CD4-positive, alpha-beta T cell (primary cell): ENCODE measurements at regions not wholly inside any gene's neighbourhood (a gene's known extent, or its start where the extent isn't known, plus 50 kb on each side); places are given as distances from the start of the nearest gene placed in this dataset.

ENCODE experiments used
- ATAC-seq: fragments of 200-7000 bp; cut with Tn5 transposase; one replicate; pipeline ENCODE4 v1.10.0; 2022; ENCODE audit warnings: mild to moderate bottlenecking; ENCODE audit not compliant: poor library complexity
- CTCF ChIA-PET: fragments of 350-600 bp; sonication (Branson Sonifier 250); formaldehyde crosslinking; loops from one replicate; lab custom pipeline; 2021; ENCODE audit warnings: antibody characterized with exemption, inconsistent platforms; lab: Charles Lee
- POLR2A ChIA-PET: fragments of 350-600 bp; sonication (Branson Sonifier 250); formaldehyde crosslinking; loops from one replicate; lab custom pipeline; 2021; ENCODE audit warnings: antibody characterized with exemption, inconsistent platforms; lab: Charles Lee
- DNase-seq, 14 experiments: peaks; one replicate each; pipeline ENCODE4 v3.0.0-alpha.2; 2013 to 2020; ENCODE audit warnings: mixed read lengths in 2 of 14
- H3K27ac ChIP-seq, 2 donors: one replicate each; pipeline versions ENCODE4 v1.5.1 to v1.7.0; 2013; ENCODE audit warnings: low read length in 2 of 2, low read depth in 1 of 2, mild to moderate bottlenecking in 1 of 2
- H3K27me3 ChIP-seq, 2 experiments: 1 replicate in 1 of 2; 2 replicates in 1 of 2; pipeline versions ENCODE4 v1.6.1 to v1.7.0; 2013; ENCODE audit warnings: low read length in 2 of 2, control low read depth in 1 of 2, mild to moderate bottlenecking in 1 of 2, moderate library complexity in 1 of 2; ENCODE audit not compliant: insufficient read depth in 2 of 2, control insufficient read depth in 1 of 2
- H3K36me3 ChIP-seq: one replicate; pipeline ENCODE4 v1.6.1; 2013; ENCODE audit warnings: low read length, control low read depth; ENCODE audit not compliant: insufficient read depth
- H3K4me1 ChIP-seq: one replicate; pipeline ENCODE4 v1.6.1; 2013; ENCODE audit warnings: low read length, control low read depth; ENCODE audit not compliant: insufficient read depth
- H3K4me3 ChIP-seq: one replicate; pipeline ENCODE4 v1.5.1; 2013; ENCODE audit warnings: mild to moderate bottlenecking, low read length, moderate library complexity
- H3K9me3 ChIP-seq, 2 experiments: 1 replicate in 1 of 2; 2 replicates in 1 of 2; pipeline versions ENCODE4 v1.6.1 to v1.7.0; 2013; ENCODE audit warnings: low read length in 2 of 2, mild to moderate bottlenecking in 2 of 2, control low read depth in 1 of 2, moderate library complexity in 1 of 2; ENCODE audit not compliant: control insufficient read depth in 1 of 2, insufficient read depth in 1 of 2
- H3K27ac Mint-ChIP-seq: one replicate; pipeline ENCODE4 v1.8.0; 2020; ENCODE audit warnings: mixed read lengths
- H3K27me3 Mint-ChIP-seq: one replicate; pipeline ENCODE4 v1.8.0; 2021; ENCODE audit warnings: mixed read lengths
- H3K36me3 Mint-ChIP-seq: one replicate; pipeline ENCODE4 v1.8.0; 2021; ENCODE audit warnings: low read depth, mixed read lengths
- H3K4me1 Mint-ChIP-seq: one replicate; pipeline ENCODE4 v1.8.0; 2021; ENCODE audit warnings: low read depth, mixed read lengths
- H3K4me3 Mint-ChIP-seq: one replicate; pipeline ENCODE4 v1.8.0; 2020; ENCODE audit warnings: mild to moderate bottlenecking, mixed read lengths
- H3K9me3 Mint-ChIP-seq: one replicate; pipeline ENCODE4 v1.8.0; 2020; ENCODE audit warnings: mixed read lengths
- CTCF ChIP-seq: fragments of 200-600 bp; IDR thresholded peaks from one replicate; pipeline ENCODE4 v1.8.0; 2022; ENCODE audit warnings: antibody characterized with exemption, mild to moderate bottlenecking
- intact Hi-C, 2 experiments: fragments of 100-400 bp; cut with DNase I in 1 of 2; cut with micrococcal nuclease in 1 of 2; formaldehyde crosslinking; loops; one replicate each; pipeline versions ENCODE4 v1.15.1 to v1.9.0; 2023 to 2025; cut with DNase I, micrococcal nuclease

- H3K9me3 ChIP-seq, result no peaks in the 10 kb centered on the region
- ChIA-PET POLR2A (no interaction called here), CTCF (no interaction called here)
- Mint-ChIP-seq H3K4me1 (no peaks in the 10 kb centered on the region), H3K9me3 (no peaks in the 10 kb centered on the region), H3K36me3 (no peaks in the 10 kb centered on the region), H3K27me3 (peaks cover 4% of the 10 kb centered on the region), H3K4me3 (no peak overlapping the region), H3K27ac (no peak overlapping the region)
- no peak overlapping the region for H3K4me3 ChIP-seq
- no peak for DNase-seq
- H3K27ac ChIP-seq, result no peak overlapping the region
- ATAC-seq, result no peak
- no peaks in the 10 kb centered on the region for H3K36me3 ChIP-seq
- H3K4me1 ChIP-seq, result no peaks in the 10 kb centered on the region
- no peak for TF ChIP-seq CTCF
- intact Hi-C loops, result no loop called here
- no peaks in the 10 kb centered on the region for H3K27me3 ChIP-seq
Measured at GRCh38 chr1:11421443-11421842, 57.5 kb upstream of the DISP3 start.

- POLR2A ChIA-PET, result no interaction called here
- H3K9me3 Mint-ChIP-seq, result no peaks in the 10 kb centered on the region
Measured at GRCh38 chr1:11422686-11423085, 56.3 kb upstream of the DISP3 start.

GRCh38 chr1:11426617-11427016, 52.3 kb upstream of the DISP3 start:
- H3K27me3 ChIP-seq, result no peaks in the 10 kb centered on the region
- no peaks in the 10 kb centered on the region for H3K36me3 ChIP-seq
- Mint-ChIP-seq H3K4me3 (no peak overlapping the region), H3K27ac (no peak overlapping the region), H3K4me1 (no peaks in the 10 kb centered on the region), H3K36me3 (no peaks in the 10 kb centered on the region), H3K27me3 (no peaks in the 10 kb centered on the region), H3K9me3 (no peaks in the 10 kb centered on the region)
- peaks cover 5% of the 10 kb centered on the region for H3K4me1 ChIP-seq
- no peak for DNase-seq
- H3K27ac ChIP-seq, result no peak overlapping the region
- ChIA-PET POLR2A (no interaction called here), CTCF (no interaction called here)
- intact Hi-C loops, result no loop called here
- H3K4me3 ChIP-seq, result no peak overlapping the region
- no peak for ATAC-seq
- no peaks in the 10 kb centered on the region for H3K9me3 ChIP-seq
- no peak for TF ChIP-seq CTCF

More at GRCh38 chr1:11422686-11423085, 56.3 kb upstream of the DISP3 start:
- no peaks in the 10 kb centered on the region for H3K36me3 ChIP-seq
- peaks cover 5% of the 10 kb centered on the region for H3K4me1 ChIP-seq
- no peaks in the 10 kb centered on the region for H3K9me3 ChIP-seq
- TF ChIP-seq CTCF, result no peak
- DNase-seq (no peak), ATAC-seq (no peak)
- Mint-ChIP-seq H3K36me3 (no peaks in the 10 kb centered on the region), H3K4me3 (no peak overlapping the region), H3K4me1 (no peaks in the 10 kb centered on the region), H3K27ac (no peak overlapping the region), H3K27me3 (no peaks in the 10 kb centered on the region)
- CTCF ChIA-PET, result no interaction called here
- H3K27me3 ChIP-seq, result no peaks in the 10 kb centered on the region
- H3K27ac ChIP-seq, result no peak overlapping the region
- intact Hi-C loops, result no loop called here
- H3K4me3 ChIP-seq, result no peak overlapping the region
